ENCODE measurements at regions not wholly inside any gene's neighbourhood (a gene's known extent, or its start where the extent isn't known, plus 50 kb on each side); places are given as distances from the start of the nearest gene placed in this dataset.
"Not testable (repeated sequence)": the region's sequence is repeated elsewhere in the genome, so short reads cannot be mapped to it uniquely, and the experiment has no call there.

GRCh38 chr4:87924146-87924545 is 51.4 kb upstream of the SPP1 start:
- CTCF ChIA-PET (ENCODE audit: low intra/inter-chr PET ratio); POLR2A ChIA-PET; H3K4me2 ChIP-seq (ENCODE audit: insufficient read depth, low read length); H3K27me3 ChIP-seq (ENCODE audit: control insufficient read depth in 2 of 2, insufficient read depth in 2 of 2, low read length in 2 of 2); ATAC-seq; intact Hi-C loops (cut with micrococcal nuclease); BruUV-seq (replicated peaks); H3K9me1 ChIP-seq (ENCODE audit: control insufficient read depth, insufficient read depth, low read length); H3K79me2 ChIP-seq (ENCODE audit: control insufficient read depth, insufficient read depth, low read length); DNase-seq (ENCODE audit: extremely low read depth in 1 of 4, low spot score in 3 of 4); in situ Hi-C loops (cut with MboI); H2AFZ ChIP-seq (ENCODE audit: low read depth, low read length); H3K36me3 ChIP-seq (ENCODE audit: control insufficient read depth, insufficient read depth, low read length); H3K9me3 ChIP-seq (replicated peaks; ENCODE audit: control insufficient read depth, insufficient read depth, low read depth, low read length); H3K4me3 ChIP-seq; H4K20me1 ChIP-seq (replicated peaks; ENCODE audit: control insufficient read depth, insufficient read depth, low read length); H3K4me1 ChIP-seq (replicated peaks in 1 of 2; ENCODE audit: control insufficient read depth in 2 of 2, insufficient read depth in 2 of 2, low read length in 2 of 2); H3K27ac ChIP-seq (ENCODE audit: extremely low read depth, low read depth, low read length); FAIRE-seq; H3K9ac ChIP-seq (ENCODE audit: insufficient read depth in 1 of 2, low read depth in 2 of 2, low read length in 2 of 2): not testable (repeated sequence)
- 0% methylated on average over 14 of the region's 18 CpGs for WGBS (ENCODE audit: insufficient coverage, low coverage, missing lambda C conversion rate)
